ENCODE measurements at regions not wholly inside any gene's neighbourhood (a gene's known extent, or its start where the extent isn't known, plus 50 kb on each side); places are given as distances from the start of the nearest gene placed in this dataset.
"Not testable (repeated sequence)": the region's sequence is repeated elsewhere in the genome, so short reads cannot be mapped to it uniquely, and the experiment has no call there.

- peak; percentile 68 for DNase-seq
Measured at GRCh38 chr21:41631564-41632461, 123.9 kb upstream of the TMPRSS2 start.

- no peak for DNase-seq
Measured at GRCh38 chr21:41630917-41631316, 123.0 kb upstream of the TMPRSS2 start.

DNA sequence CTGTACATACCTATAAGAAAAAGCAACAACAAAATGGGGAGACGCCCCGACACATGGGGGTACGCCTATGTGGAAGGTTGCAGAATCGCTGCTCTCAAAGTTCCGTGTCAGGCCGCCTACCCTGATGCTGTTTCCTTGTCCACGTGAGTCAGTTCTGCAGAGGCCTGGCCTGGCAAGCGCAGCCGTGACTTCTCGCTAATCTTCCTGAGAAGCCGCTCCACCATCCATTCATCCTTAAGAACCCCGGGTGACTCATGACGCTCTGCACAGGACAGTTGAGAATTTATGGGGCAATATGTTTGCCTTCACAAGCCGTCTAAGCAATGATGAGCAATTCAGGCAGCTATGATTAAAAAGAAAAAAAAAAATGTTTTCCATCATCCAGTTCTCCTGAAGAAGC, 122.3 kb upstream of the TMPRSS2 start:
- peak; percentile 97 for DNase-seq

DNA sequence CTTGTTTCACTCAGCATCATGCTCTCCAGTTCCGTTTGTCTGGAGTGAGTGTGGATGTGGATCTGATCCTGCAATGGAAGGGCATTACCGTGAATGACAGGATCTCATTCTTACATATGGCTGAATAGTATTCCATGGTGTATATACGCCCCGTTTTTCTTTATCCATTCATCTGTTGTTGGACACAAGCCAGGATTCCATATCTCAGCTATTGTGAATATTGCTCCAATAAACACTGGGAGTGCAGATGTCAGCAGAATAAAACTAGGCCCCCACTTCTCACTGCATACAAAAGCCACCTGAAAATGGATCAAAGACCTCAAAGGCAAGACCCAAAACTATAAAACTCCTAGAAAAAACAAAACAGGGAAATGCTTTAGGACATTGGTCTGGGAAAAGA, 120.3 kb upstream of the TMPRSS2 start:
- no peak for DNase-seq

DNA sequence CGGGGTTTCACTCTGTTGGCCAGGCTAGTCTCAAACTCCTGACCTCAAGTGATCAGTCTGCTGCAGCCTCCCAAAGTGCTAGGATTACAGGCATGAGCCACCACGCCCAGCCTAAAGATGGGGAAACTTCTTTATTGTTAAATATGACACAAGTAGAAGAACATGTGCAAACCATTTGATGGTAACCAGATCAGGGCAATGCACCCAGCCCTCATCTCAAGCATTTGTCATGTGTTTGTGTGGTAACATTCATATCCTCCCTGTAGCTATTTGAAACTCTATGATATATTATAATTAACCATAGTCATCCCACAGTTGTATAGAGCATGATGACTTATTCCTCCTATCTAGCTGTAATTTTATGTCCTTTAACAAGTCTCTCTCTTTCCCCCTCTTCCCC, 119.5 kb upstream of the TMPRSS2 start:
- peak; percentile 56 for DNase-seq

- no peak for DNase-seq
Measured at GRCh38 chr21:41626021-41626420, 118.1 kb upstream of the TMPRSS2 start.

GRCh38 chr21:41625428-41625827, 117.5 kb upstream of the TMPRSS2 start:
- no peak for DNase-seq

- no peak for DNase-seq
Measured at GRCh38 chr21:41624674-41625310, 116.8 kb upstream of the TMPRSS2 start.

GRCh38 chr21:41623945-41624344, 116.0 kb upstream of the TMPRSS2 start:
- DNase-seq = no peak

DNA sequence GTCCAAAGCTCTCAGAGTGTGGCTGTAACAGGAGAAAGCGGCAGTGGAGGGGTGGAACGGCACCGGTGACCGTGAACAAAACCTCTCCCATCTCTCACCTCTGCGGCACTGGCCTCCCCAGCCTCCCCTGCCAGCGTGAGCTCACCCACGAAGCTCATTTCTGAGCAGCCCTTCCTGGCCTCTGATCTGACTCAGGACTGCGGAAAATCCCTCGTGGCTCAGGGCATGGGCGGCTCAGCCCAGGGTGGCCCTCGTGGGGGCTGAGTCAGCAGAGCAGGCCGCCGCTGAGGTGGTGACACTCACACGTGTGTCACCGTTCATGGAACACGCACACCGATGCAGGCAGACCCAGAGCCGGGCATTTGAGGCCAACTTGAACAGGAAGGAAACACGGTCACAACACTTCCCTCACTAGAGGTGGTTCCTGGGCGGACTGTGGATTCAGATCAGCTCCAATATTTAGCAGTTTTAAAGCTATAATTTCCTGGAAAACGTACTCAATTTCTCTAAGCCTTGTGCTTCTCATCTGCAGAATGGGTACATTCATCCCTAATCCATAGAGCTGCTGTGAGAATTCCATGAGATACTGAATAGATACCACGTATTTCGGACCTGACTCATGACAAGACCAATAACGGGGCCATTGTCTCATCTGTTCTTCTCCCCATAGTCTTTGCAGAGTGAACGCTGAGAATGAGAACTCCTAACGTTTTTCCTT, 115.0 kb upstream of the TMPRSS2 start:
- DNase-seq = peak; percentile 48

GRCh38 chr21:41622201-41622600, 114.2 kb upstream of the TMPRSS2 start:
- no peak for DNase-seq

- no peak for DNase-seq
Measured at GRCh38 chr21:41621513-41621912, 113.6 kb upstream of the TMPRSS2 start.

GRCh38 chr21:41620982-41621381, 113.0 kb upstream of the TMPRSS2 start:
- peak; percentile 63 for DNase-seq

DNA sequence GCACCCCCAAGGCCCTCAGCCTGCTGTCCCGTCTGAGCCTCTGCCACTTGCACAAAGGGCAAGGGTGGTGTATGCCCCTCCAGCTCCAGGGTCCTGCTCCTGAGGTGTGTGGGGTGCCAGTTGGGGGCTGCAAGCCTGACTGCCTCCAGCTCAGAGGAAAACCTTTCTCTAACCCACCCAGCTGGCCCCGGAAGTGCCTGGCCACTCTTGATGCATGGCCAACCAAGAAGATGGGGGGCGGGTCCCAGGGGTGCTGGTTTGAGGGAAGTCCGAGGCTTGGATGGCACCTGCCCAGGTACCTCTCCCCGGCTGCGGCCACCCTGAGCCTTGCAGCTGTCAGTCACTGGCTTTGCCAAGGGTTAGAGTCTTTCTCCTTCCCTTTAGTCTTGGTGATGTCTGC, 112.6 kb upstream of the TMPRSS2 start:
- DNase-seq = no peak

DNA sequence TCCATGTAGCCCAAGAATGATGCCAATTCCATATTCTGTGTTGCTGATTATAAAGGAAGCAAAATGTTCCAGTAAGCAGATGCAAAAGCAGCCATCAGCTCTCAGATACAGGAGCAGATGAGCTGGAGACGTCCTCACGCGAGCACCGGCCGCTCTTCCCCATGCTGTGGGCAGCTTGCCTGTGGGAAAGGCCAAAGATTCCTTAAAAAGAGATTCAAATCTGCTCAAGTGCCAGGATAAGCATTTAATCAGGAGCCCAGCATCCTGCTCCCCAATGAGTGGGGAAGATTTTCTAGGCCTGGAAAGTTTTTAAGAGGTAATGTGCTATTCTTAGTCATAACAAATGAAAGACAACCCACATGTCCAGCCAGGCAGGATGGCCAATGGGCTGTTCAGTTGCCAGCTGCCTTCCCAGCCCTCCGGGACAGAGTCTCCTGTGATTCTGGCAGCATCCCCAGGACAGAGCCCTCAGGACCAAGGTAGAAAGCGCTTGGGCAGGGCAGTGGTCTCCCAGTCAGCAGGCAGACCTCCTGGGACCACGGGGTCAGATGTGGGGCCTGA, 108.2 kb upstream of the TMPRSS2 start:
- DNase-seq = peak; percentile 93

DNA sequence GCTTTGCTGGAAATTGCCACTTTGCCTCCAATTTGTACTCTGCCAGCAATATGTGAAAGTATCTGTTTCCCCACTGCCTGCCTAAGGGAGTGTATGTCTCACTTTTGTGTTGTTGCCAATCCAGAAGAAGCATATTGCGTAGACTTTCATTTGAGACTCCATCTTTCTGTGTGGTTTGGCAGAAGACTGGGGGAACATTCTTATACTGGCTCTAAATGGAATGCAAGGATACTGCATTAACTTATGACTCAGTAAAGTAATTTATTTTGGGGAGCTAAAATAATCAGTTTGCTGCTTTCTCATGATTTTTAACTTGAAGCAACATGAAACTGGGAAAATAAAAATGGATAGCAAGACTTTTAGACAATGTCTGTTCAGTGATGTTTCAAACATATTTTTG, 107.7 kb upstream of the TMPRSS2 start:
- peak; percentile 98 for DNase-seq

GRCh38 chr21:41614511-41614910, 106.6 kb upstream of the TMPRSS2 start:
- DNase-seq = no peak

DNA sequence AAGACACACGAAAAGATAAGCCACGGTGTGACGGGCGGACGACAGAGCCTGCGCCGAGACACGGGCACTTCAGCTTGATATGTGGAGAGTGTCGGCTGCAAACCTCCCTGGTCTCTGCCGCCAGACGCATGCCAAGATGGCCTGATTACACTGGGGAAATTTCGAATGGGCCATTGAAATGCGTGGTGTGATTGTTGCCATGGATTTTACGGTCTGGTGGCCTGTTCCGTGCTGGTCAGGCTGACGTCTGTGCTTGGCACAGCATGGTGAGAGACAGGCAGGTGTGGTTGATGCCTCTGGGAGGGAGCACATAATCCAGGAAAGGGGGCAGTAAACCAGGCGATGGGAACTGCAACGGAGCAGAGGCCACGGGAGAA, 105.6 kb upstream of the TMPRSS2 start:
- no peak for DNase-seq

DNA sequence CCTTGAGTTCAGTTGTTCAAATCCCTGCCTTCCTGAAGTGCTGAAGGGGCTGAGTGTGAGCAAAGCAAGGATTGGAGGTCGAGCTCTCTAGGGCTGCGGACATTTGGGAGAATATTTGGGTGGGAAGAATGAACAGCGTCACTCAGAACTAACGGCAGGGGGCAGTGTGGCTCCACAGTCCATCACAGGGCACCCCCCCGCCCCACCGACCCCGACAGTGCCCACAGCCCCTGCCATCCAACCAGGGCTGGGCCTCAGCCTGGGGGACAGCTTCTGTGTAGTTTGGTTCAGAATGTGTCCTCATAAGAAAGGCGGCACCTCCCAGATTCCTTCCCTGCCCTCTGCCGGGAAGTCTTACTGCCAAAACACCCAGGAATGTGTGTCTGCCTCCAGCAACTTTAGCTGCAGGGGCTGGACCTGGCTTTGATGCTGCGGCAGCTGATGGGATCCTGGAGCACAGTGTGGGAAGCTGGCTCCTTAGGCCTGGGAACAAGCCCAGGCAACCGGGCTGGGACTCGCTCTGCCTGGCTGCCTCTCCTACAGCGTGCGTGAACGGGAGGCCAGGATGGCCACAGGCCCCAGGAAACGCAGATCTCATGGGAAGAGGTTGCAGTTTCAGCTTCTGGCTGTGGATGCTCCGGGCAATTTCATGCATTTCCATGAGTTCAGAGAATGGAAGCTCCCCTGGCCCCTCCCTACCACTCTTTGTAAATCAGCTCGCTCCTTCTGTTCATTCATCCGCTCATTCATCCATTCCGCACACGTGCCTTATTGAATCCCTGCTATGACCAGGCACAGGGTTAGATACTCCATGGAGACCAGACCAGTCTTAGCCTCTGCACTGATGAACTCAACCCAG, 104.9 kb upstream of the TMPRSS2 start:
- peak; percentile 98 for DNase-seq

- DNase-seq = no peak
Measured at GRCh38 chr21:41611966-41612606, 104.1 kb upstream of the TMPRSS2 start.

GRCh38 chr21:41611441-41611840, 103.5 kb upstream of the TMPRSS2 start:
- no peak for DNase-seq

DNA sequence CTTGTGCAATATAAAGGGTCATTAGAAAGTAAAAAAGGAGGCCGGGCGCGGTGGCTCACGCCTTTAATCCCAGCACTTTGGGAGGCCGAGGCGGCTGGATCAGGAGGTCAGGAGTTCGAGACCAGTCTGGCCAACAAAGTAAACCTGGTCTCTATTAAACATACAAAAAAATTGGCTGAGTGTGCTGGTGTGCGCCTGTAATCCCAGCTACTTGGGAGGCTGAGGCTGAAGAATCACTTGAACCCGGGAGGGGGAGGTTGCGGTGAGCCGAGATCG, 102.8 kb upstream of the TMPRSS2 start:
- DNase-seq = not testable (repeated sequence)

All from fibroblast of skin of scalp (primary cell).